ENCODE measurements at regions not wholly inside any gene's neighbourhood (a gene's known extent, or its start where the extent isn't known, plus 50 kb on each side); places are given as distances from the start of the nearest gene placed in this dataset.

DNA sequence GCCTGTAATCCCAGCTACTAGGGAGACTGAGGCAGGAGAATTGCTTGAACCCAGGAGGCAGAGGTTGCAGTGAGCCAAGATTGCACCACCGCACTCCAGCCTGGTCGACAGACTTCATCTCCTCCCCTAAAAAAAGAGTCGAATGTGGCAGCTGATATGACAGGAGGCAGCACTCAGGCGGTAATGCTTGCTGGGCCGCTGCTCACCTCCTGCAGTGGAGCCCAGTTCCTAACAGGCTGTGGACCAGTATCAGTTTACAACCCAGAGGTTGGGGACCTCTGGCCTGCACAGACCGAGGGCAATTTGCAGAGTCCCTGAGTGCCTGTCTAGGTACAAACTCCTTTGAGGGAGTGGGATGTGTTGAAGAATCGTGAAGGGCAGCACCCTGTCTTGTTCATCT lies 136.2 kb downstream of the SMAD6 start:
- TF ChIP-seq, protein P1, sequence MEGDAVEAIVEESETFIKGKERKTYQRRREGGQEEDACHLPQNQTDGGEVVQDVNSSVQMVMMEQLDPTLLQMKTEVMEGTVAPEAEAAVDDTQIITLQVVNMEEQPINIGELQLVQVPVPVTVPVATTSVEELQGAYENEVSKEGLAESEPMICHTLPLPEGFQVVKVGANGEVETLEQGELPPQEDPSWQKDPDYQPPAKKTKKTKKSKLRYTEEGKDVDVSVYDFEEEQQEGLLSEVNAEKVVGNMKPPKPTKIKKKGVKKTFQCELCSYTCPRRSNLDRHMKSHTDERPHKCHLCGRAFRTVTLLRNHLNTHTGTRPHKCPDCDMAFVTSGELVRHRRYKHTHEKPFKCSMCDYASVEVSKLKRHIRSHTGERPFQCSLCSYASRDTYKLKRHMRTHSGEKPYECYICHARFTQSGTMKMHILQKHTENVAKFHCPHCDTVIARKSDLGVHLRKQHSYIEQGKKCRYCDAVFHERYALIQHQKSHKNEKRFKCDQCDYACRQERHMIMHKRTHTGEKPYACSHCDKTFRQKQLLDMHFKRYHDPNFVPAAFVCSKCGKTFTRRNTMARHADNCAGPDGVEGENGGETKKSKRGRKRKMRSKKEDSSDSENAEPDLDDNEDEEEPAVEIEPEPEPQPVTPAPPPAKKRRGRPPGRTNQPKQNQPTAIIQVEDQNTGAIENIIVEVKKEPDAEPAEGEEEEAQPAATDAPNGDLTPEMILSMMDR (IDR thresholded peaks at IDR 0.05): no peak
- TF ChIP-seq NR2C2 (CRISPR knock-in tag; IDR thresholded peaks at IDR 0.05) (no peak), NFATC4 (CRISPR knock-in tag; IDR thresholded peaks at IDR 0.05) (no peak)
